Smooth muscle cell (in vitro differentiated cells): ENCODE measurements at regions not wholly inside any gene's neighbourhood (a gene's known extent, or its start where the extent isn't known, plus 50 kb on each side); places are given as distances from the start of the nearest gene placed in this dataset.

Experiments used
- DNase-seq: peaks from one replicate; lab custom pipeline; 2025; ENCODE audit not compliant: unreplicated experiment; lab: John Stamatoyannopoulos, UW
- H2AFZ ChIP-seq: fragments of 200-600 bp; sonication (generic); 2 replicates; pipeline ENCODE4 v1.6.0; 2016; ENCODE audit warnings: antibody characterized with exemption, low read depth, mild to moderate bottlenecking
- H3F3A ChIP-seq: fragments of 200-600 bp; sonication (generic); 2 replicates; pipeline ENCODE4 v1.6.0; 2017; ENCODE audit warnings: antibody characterized with exemption, low read depth
- H3K27ac ChIP-seq: fragments of 200-600 bp; sonication (generic); 2 replicates; pipeline ENCODE4 v1.5.1; 2016; ENCODE audit warnings: low read depth, mild to moderate bottlenecking
- H3K27me3 ChIP-seq: fragments of 200-600 bp; sonication (generic); 2 replicates; pipeline ENCODE4 v1.6.1; 2016; ENCODE audit warnings: low read depth, mild to moderate bottlenecking
- H3K36me3 ChIP-seq: fragments of 200-600 bp; sonication (generic); 2 replicates; pipeline ENCODE4 v1.5.1; 2016; ENCODE audit warnings: low read depth
- H3K4me1 ChIP-seq: fragments of 200-600 bp; sonication (generic); 2 replicates; pipeline ENCODE4 v1.5.1; 2016; ENCODE audit warnings: low read depth
- H3K4me2 ChIP-seq: fragments of 200-600 bp; sonication (generic); 2 replicates; pipeline ENCODE4 v1.6.0; 2016; ENCODE audit warnings: mild to moderate bottlenecking
- H3K4me3 ChIP-seq: fragments of 200-600 bp; sonication (generic); 2 replicates; pipeline ENCODE4 v1.5.1; 2016; ENCODE audit warnings: mild to moderate bottlenecking
- H3K79me2 ChIP-seq: fragments of 200-600 bp; sonication (generic); 2 replicates; pipeline ENCODE4 v1.6.0; 2016; ENCODE audit warnings: low read depth, mild to moderate bottlenecking
- H3K9ac ChIP-seq: fragments of 200-600 bp; sonication (generic); 2 replicates; pipeline ENCODE4 v1.6.0; 2016; ENCODE audit warnings: low read depth
- H3K9me3 ChIP-seq: fragments of 200-600 bp; sonication (generic); replicated peaks from 2 replicates; pipeline ENCODE4 v1.5.1; 2016; ENCODE audit warnings: low read depth
- H4K20me1 ChIP-seq: fragments of 200-600 bp; sonication (generic); 2 replicates; pipeline ENCODE4 v1.6.0; 2016; ENCODE audit warnings: low read depth
- CTCF ChIP-seq: fragments of 200-600 bp; sonication (generic); IDR thresholded peaks from 2 replicates; pipeline ENCODE4 v1.5.1; 2017; ENCODE audit warnings: borderline replicate concordance, mild to moderate bottlenecking, antibody characterized with exemption; ENCODE audit not compliant: insufficient read depth, poor library complexity, severe bottlenecking
- WGBS: methylation state at CpG from one replicate; pipeline ENCODE4 v1.1.7; 2016; ENCODE audit warnings: low lambda C conversion rate; 5-methylcytosine and 5-hydroxymethylcytosine counted together

DNA sequence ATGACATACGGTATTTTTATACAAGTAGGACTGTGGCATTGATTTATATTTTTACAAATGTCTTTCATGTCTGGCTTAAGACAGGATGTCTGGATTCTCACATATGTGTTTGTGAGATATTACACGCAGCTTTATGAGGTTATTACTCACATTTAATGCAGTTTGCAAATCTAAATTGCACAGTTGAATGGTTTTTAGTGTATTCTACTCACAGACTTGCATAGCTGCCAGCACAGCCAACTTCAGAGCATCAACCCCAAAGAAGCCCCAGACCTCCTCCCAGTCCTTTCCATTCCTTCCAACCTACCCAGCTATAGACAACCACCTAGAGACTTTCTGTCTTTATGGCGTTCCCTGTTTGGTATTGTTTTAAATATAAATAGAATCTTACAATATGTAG is 193.8 kb upstream of the SHH start:
- H3K36me3 ChIP-seq: no peaks in the 10 kb centered on the region
- H3K4me1 ChIP-seq: no peaks in the 10 kb centered on the region
- no peak overlapping the region for H2AFZ ChIP-seq
- WGBS: 83% methylated on average over 3 of the region's 3 CpGs
- no peak overlapping the region for H3K4me2 ChIP-seq
- no peak overlapping the region for H3K4me3 ChIP-seq
- no peak overlapping the region for H3K27ac ChIP-seq
- H3K79me2 ChIP-seq: no peaks in the 10 kb centered on the region
- no peaks in the 10 kb centered on the region for H3F3A ChIP-seq
- DNase-seq: no peak
- no peaks in the 10 kb centered on the region for H4K20me1 ChIP-seq
- no peak for TF ChIP-seq CTCF
- no peaks in the 10 kb centered on the region for H3K9me3 ChIP-seq
- H3K9ac ChIP-seq: no peak overlapping the region
- H3K27me3 ChIP-seq: no peaks in the 10 kb centered on the region

GRCh38 chr7:156005202-156005691 is 193.0 kb upstream of the SHH start:
- Histone ChIP-seq H4K20me1 (no peaks in the 10 kb centered on the region), H3K36me3 (no peaks in the 10 kb centered on the region), H3K27me3 (no peaks in the 10 kb centered on the region), H3K9me3 (no peaks in the 10 kb centered on the region), H2AFZ (no peak overlapping the region), H3K9ac (no peak overlapping the region), H3K27ac (no peak overlapping the region), H3K4me2 (no peak overlapping the region), H3F3A (no peaks in the 10 kb centered on the region), H3K4me3 (no peak overlapping the region), H3K4me1 (no peaks in the 10 kb centered on the region), H3K79me2 (no peaks in the 10 kb centered on the region)
- DNase-seq: no peak
- TF ChIP-seq CTCF: no peak
- 90% methylated on average over 12 of the region's 12 CpGs for WGBS

GRCh38 chr7:156004265-156005201 is 192.3 kb upstream of the SHH start:
- no peaks in the 10 kb centered on the region for H3F3A ChIP-seq
- no peaks in the 10 kb centered on the region for H3K27me3 ChIP-seq
- no peak for TF ChIP-seq CTCF
- no peak overlapping the region for H3K4me2 ChIP-seq
- H3K9me3 ChIP-seq: no peaks in the 10 kb centered on the region
- no peaks in the 10 kb centered on the region for H3K79me2 ChIP-seq
- no peaks in the 10 kb centered on the region for H4K20me1 ChIP-seq
- no peak for DNase-seq
- H3K4me3 ChIP-seq: no peak overlapping the region
- no peak overlapping the region for H2AFZ ChIP-seq
- no peak overlapping the region for H3K27ac ChIP-seq
- H3K9ac ChIP-seq: no peak overlapping the region
- no peaks in the 10 kb centered on the region for H3K36me3 ChIP-seq
- no peaks in the 10 kb centered on the region for H3K4me1 ChIP-seq
- WGBS: 92% methylated on average over 37 of the region's 38 CpGs
